ENCODE measurements at regions not wholly inside any gene's neighbourhood (a gene's known extent, or its start where the extent isn't known, plus 50 kb on each side); places are given as distances from the start of the nearest gene placed in this dataset.

- DNase-seq = no peak
Observed at GRCh38 chr9:121572581-121572980, 72.9 kb upstream of the GGTA1 start.

GRCh38 chr9:121573717-121574485, 74.3 kb upstream of the GGTA1 start:
- DNase-seq = no peak

DNA sequence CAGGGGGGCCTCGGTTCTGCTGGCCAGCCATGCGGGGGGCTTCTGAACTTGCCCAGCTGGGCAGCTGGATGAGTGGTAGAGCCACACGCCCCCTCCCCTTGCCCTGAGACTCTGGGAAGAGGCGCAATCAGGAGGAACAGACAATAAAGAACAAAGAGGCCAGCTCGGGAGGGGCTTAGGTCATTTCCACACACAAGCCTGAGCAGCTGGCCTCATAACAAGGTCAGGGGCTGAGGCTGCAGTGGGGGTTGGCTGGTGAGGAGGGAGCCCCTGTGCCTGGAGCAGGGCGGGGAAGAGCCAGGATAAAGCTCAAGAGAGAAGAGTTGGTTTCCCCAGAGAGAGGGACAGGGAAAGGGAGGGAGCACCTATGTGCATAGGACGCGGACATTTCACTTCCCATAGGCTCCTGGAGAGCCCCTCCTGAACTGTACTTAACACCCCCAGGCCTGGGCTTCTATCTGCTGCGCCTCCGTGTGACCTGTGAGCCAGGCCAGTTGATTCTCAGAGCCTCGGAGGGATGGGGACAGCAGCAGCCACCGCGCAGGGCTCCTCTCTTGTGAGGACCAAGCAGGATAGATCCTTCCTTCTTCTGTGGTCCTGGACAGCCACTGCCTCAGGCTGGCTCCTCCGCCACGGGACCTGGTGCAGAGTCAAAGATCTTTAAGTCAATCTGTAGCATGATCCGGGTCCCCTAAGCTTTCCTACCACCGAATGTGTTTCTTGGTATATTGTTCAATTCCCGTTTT, 75.3 kb upstream of the GGTA1 start:
- DNase-seq = no peak

- DNase-seq = no peak
Observed at GRCh38 chr9:121576281-121577075, 75.0 kb upstream of the DAB2IP start.

DNA sequence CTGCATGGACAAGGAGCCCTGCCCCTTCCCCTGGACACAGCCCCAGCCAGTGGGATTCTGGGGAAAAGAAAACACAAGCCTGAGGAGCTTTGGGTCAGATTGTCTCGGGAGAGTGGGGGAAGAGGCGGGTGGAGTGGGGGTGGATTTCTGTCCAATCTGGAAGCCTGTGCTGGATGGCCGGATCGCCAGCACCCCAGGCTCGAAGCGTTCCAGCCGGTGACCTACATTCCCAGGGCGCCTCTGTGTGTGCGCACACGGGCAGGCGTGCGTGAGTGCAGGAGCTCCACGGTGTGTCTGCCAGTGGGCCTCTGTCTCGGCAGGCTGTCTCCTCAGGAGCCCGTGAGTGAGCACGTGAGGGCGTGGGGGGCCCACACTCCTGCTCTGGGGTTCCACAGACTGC, 74.3 kb upstream of the DAB2IP start:
- DNase-seq = no peak

DNA sequence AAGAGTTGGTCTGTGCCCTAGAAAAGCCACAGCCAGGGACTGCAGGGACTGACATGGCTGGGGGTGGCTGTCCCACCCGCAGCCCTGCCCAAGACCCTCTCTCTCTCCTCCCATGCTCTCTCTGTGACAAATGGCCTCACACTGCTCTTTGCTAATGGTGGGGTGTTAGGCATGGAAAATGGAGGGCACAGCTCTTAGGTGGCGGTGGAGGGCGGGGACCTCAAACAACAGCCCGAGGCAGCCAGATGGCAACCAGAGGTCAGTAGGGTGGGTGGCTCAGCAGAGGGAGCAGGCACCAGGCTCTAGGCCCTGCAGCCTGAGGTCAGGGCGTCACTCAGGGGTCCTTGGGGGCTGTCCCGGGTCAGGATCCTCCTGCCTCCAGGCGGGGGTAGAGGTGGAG, 73.9 kb upstream of the DAB2IP start:
- no peak for DNase-seq

DNA sequence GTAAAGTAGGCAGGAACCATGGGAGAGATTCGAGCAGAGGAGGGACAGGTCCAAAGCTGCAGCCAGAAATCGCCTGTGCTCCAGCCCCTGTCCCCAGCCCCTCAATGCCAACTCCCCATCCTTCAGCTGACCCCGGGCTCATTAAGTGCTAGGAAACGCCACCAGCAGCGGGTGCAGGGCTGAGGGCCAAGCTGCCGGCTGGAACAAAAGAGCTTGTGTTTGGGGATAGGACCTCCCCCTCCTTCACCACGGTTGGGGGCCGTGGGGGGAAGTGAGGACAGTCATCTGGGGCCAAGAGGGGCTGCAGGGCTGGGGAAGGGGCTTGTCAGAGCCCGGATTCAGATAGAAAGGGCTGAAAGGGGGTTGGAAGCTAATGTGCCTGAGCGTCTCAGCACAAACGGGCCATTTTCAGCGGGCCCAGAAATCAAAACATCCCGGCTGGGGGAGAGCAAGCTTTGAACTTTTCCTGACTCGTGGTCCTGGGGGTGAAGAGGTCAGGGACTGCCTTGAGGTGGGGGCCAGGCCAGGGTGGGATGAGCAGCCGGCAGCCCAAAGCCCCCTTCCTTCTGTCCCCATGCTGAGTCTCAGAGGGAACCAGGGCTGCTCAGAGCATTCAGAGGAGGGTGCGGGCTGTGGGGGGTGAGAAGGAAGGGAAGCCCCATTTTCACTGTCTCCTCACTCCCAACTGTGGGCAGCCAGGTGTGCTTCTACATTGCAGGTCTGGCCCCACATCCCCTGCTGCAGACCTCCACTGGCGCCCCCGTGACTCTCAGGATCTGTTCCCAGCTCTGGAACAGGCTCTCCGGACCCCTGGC, 69.4 kb upstream of the DAB2IP start:
- no peak for DNase-seq

GRCh38 chr9:121582641-121583040, 68.8 kb upstream of the DAB2IP start:
- DNase-seq = no peak

DNA sequence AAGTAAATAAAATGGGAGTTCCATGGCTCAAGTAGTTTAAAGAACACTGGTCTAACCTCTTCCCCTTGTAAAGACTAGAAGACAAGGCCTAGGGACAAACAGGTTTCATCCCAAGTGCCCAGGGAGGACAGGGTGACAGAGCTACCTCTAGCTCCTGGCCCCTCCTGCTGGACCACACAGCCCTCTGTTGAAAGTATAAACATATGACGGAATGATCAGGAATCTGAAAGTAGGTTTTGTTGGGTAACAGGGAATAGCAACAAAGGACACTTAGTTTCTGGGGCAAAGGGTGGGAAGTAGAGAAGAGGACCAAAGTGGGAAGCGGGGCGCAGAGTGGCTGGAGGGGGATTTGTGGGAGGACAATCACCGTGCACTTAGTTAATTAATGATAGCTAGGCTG, 67.0 kb upstream of the DAB2IP start:
- DNase-seq = no peak

- no peak for DNase-seq
Observed at GRCh38 chr9:121587863-121588262, 63.6 kb upstream of the DAB2IP start.

DNA sequence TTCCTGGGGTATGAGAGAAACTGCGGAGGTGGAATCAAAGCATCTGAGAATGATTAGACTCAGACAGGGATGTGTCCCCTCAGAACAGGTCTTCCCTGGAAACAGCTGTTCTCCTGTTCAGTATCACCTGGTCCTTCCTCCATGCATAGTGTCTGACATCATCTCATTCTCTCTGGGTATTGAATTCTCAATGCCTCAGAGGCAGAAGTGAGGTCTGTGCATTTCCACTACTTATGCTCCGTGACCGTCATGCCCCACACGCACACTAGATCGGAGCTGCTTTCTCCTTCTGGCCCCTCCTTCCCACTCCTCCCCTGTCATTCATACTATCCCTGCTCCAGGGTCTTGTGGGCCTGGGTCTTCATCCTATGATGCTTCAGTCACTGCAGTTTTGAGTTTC, 61.4 kb upstream of the DAB2IP start:
- no peak for DNase-seq

GRCh38 chr9:121592265-121592664, 59.2 kb upstream of the DAB2IP start:
- DNase-seq = no peak

- no peak for DNase-seq
Observed at GRCh38 chr9:121593066-121593465, 58.4 kb upstream of the DAB2IP start.

DNA sequence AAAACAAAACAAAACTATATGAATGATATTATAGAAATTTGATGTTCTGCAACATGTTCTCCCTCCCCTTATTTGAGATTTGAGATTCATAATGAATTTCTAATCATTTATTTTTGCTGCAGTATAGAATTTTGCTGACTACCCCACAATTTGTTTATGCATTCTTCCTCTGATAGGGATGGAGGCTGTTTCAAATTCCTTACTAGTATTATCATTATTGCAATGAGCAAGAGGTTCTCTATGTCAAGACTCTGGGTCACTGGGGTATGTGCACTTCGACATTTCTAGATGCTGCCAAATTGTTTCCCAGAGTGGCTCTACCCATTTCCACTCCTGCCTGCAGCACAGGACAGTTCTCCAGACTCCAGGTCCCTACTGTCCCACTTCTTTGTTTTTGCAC, 54.9 kb upstream of the DAB2IP start:
- no peak for DNase-seq

DNA sequence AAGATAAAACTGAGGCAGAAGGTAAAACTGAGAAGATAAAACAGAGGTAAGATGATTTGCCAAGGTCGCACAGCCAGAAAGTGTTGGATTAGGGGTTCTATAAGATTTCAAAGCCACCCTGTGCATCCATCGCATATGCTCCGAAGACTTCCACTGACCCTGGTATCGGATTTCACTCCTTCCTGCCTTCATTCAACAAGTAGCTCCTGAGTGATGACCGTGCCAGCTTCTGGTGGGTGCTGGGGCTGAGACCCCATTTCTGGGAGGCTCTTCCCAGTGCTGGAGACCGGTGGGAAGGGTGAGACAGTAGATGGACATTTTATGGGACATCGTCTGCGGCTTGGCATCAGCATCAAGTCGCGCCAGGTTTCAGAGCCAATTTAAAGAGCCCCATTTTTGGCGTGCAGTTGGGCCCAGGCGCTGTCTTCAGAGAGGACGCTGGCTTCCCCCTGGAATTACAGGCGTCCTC, 53.7 kb upstream of the DAB2IP start:
- no peak for DNase-seq

GRCh38 chr9:121598167-121598964, 53.1 kb upstream of the DAB2IP start:
- DNase-seq = no peak

GRCh38 chr9:121598965-121599871, 52.2 kb upstream of the DAB2IP start:
- no peak for DNase-seq

- DNase-seq = no peak
Observed at GRCh38 chr9:121599872-121600585, 51.4 kb upstream of the DAB2IP start.

DNA sequence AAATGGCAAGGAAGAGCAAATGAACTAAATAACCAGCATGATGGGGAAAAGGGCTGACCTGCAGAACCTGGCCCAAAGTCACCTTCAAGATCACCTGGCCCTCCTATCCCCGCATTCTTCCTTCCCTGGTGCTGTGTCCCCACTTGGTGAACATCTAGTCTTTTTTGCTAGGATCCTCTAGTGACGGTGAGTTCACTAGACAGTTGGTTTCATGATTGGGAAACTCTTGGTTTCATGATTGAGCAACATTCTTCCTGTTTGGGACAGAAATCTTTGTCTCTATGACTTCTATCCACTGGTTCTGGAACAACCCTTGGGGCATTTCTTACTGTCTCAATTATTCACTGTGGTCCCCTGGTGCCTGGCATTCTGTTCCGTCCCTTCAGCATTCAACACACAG, 50.2 kb upstream of the DAB2IP start:
- DNase-seq = peak; percentile 21
